Stimulated activated CD4-positive, alpha-beta T cell treated with anti-CD3 and anti-CD28 coated beads, Interleukin-12 subunit alpha, Interleukin-12 subunit beta, amount 100 ng/mL, for 24 hours (primary cell): ENCODE measurements at regions not wholly inside any gene's neighbourhood (a gene's known extent, or its start where the extent isn't known, plus 50 kb on each side); places are given as distances from the start of the nearest gene placed in this dataset.
A peak's percentile ranks its signal among the peaks of the same experiment; 100 is the strongest.

Experiments
- DNase-seq, 2 experiments: peaks; one replicate each; pipeline ENCODE4 v3.0.0-alpha.2; 2020; ENCODE audit warnings: low read depth in 2 of 2

- no peak for DNase-seq
Measured at GRCh38 chr7:42758124-42758523, 153.7 kb downstream of the C7orf25 start.

- no peak for DNase-seq
Measured at GRCh38 chr7:42756841-42757240, 155.0 kb downstream of the C7orf25 start.

GRCh38 chr7:42753811-42754363 lies 158.0 kb downstream of the C7orf25 start:
- DNase-seq, result no peak

GRCh38 chr7:42753367-42753766 lies 158.5 kb downstream of the C7orf25 start:
- DNase-seq, result no peak

GRCh38 chr7:42750172-42750571 lies 161.7 kb downstream of the C7orf25 start:
- no peak for DNase-seq

- DNase-seq, result no peak
Measured at GRCh38 chr7:42747044-42747443, 164.8 kb downstream of the C7orf25 start.

GRCh38 chr7:42746214-42746613 lies 165.7 kb downstream of the C7orf25 start:
- DNase-seq, result no peak

- peak in 1 of 2 experiments; percentile 41 for DNase-seq
Measured at GRCh38 chr7:42745357-42746059, 166.4 kb downstream of the C7orf25 start.

GRCh38 chr7:42744746-42745145 lies 167.1 kb downstream of the C7orf25 start:
- no peak for DNase-seq

- DNase-seq, result no peak
Measured at GRCh38 chr7:42743077-42743858, 168.6 kb downstream of the C7orf25 start.

- no peak for DNase-seq
Measured at GRCh38 chr7:42742318-42742717, 169.6 kb downstream of the C7orf25 start.

GRCh38 chr7:42740408-42740807 lies 171.5 kb downstream of the C7orf25 start:
- DNase-seq, result no peak

GRCh38 chr7:42739638-42740037 lies 172.2 kb downstream of the C7orf25 start:
- DNase-seq, result no peak

GRCh38 chr7:42736931-42737330 lies 174.9 kb downstream of the C7orf25 start:
- DNase-seq, result no peak

- no peak for DNase-seq
Measured at GRCh38 chr7:42735081-42735480, 176.8 kb downstream of the C7orf25 start.

GRCh38 chr7:42734568-42734967 lies 177.3 kb downstream of the C7orf25 start:
- no peak for DNase-seq

GRCh38 chr7:42733040-42733439 lies 178.8 kb downstream of the C7orf25 start:
- DNase-seq, result no peak

- DNase-seq, result no peak
Measured at GRCh38 chr7:42730586-42730985, 181.3 kb downstream of the C7orf25 start.

- DNase-seq, result no peak
Measured at GRCh38 chr7:42729053-42729765, 182.7 kb downstream of the C7orf25 start.

- no peak for DNase-seq
Measured at GRCh38 chr7:42727451-42727850, 184.4 kb downstream of the C7orf25 start.

- DNase-seq, result no peak
Measured at GRCh38 chr7:42726066-42726785, 185.6 kb downstream of the C7orf25 start.

- DNase-seq, result no peak
Measured at GRCh38 chr7:42722716-42723115, 189.2 kb downstream of the C7orf25 start.
